ENCODE measurements at regions not wholly inside any gene's neighbourhood (a gene's known extent, or its start where the extent isn't known, plus 50 kb on each side); places are given as distances from the start of the nearest gene placed in this dataset.

GRCh38 chr9:109923806-109924205 lies 143.8 kb downstream of the PALM2AKAP2 start:
- Histone ChIP-seq H3K9me3 (ENCODE audit: insufficient read depth, low read length, severe bottlenecking) (no peaks in the 10 kb centered on the region), H3K4me3 (ENCODE audit: low read depth in 1 of 2, low read length in 2 of 2) (no peak overlapping the region), H3K9ac (ENCODE audit: low read depth, low read length) (no peak overlapping the region), H2AFZ (ENCODE audit: low read depth, low read length) (no peak overlapping the region), H3K27ac (ENCODE audit: low read length) (no peak overlapping the region), H4K20me1 (ENCODE audit: insufficient read depth, low read length) (no peaks in the 10 kb centered on the region), H3K79me2 (ENCODE audit: insufficient read depth, low read length) (no peaks in the 10 kb centered on the region), H3K4me2 (ENCODE audit: insufficient read depth, low read length) (no peak overlapping the region), H3K27me3 (ENCODE audit: insufficient read depth, low read length, poor library complexity) (no peaks in the 10 kb centered on the region), H3K4me1 (ENCODE audit: insufficient read depth, low read length) (peaks cover 3% of the 10 kb centered on the region; the same call in 1 of the 2 replicates), H3K36me3 (ENCODE audit: insufficient read depth, low read length) (no peaks in the 10 kb centered on the region)
- no peak for TF ChIP-seq EZH2 (IDR thresholded peaks at IDR 0.05; ENCODE audit: borderline replicate concordance, low read depth, low read length, severe bottlenecking)
- no peak for TF ChIP-seq CTCF (IDR thresholded peaks at IDR 0.05; ENCODE audit: borderline replicate concordance, extremely low read depth, low read length, poor library complexity, severe bottlenecking)
- DNase-seq: no peak
- ATAC-seq (ENCODE audit: insufficient read depth, low read depth): no peak

GRCh38 chr9:109925799-109926198 lies 145.8 kb downstream of the PALM2AKAP2 start:
- Histone ChIP-seq H3K79me2 (ENCODE audit: insufficient read depth, low read length) (no peaks in the 10 kb centered on the region), H3K27ac (ENCODE audit: low read length) (no peak overlapping the region), H3K4me2 (ENCODE audit: insufficient read depth, low read length) (no peak overlapping the region), H3K9me3 (ENCODE audit: insufficient read depth, low read length, severe bottlenecking) (no peaks in the 10 kb centered on the region), H4K20me1 (ENCODE audit: insufficient read depth, low read length) (no peaks in the 10 kb centered on the region), H3K4me3 (ENCODE audit: low read depth in 1 of 2, low read length in 2 of 2) (no peak overlapping the region), H3K36me3 (ENCODE audit: insufficient read depth, low read length) (no peaks in the 10 kb centered on the region), H3K27me3 (ENCODE audit: insufficient read depth, low read length, poor library complexity) (no peaks in the 10 kb centered on the region), H3K9ac (ENCODE audit: low read depth, low read length) (no peak overlapping the region), H3K4me1 (ENCODE audit: insufficient read depth, low read length) (no peaks in the 10 kb centered on the region), H2AFZ (ENCODE audit: low read depth, low read length) (no peak overlapping the region)
- ATAC-seq (ENCODE audit: insufficient read depth, low read depth) (no peak), DNase-seq (no peak)
- TF ChIP-seq EZH2 (IDR thresholded peaks at IDR 0.05; ENCODE audit: borderline replicate concordance, low read depth, low read length, severe bottlenecking) (no peak), CTCF (IDR thresholded peaks at IDR 0.05; ENCODE audit: borderline replicate concordance, extremely low read depth, low read length, poor library complexity, severe bottlenecking) (no peak)

- Histone ChIP-seq H3K4me3 (ENCODE audit: low read depth in 1 of 2, low read length in 2 of 2) (no peak overlapping the region), H3K79me2 (ENCODE audit: insufficient read depth, low read length) (no peaks in the 10 kb centered on the region), H3K9ac (ENCODE audit: low read depth, low read length) (no peak overlapping the region), H4K20me1 (ENCODE audit: insufficient read depth, low read length) (no peaks in the 10 kb centered on the region), H3K4me1 (ENCODE audit: insufficient read depth, low read length) (no peaks in the 10 kb centered on the region), H3K27ac (ENCODE audit: low read length) (no peak overlapping the region), H3K9me3 (ENCODE audit: insufficient read depth, low read length, severe bottlenecking) (no peaks in the 10 kb centered on the region), H2AFZ (ENCODE audit: low read depth, low read length) (no peak overlapping the region), H3K4me2 (ENCODE audit: insufficient read depth, low read length) (no peak overlapping the region), H3K36me3 (ENCODE audit: insufficient read depth, low read length) (no peaks in the 10 kb centered on the region), H3K27me3 (ENCODE audit: insufficient read depth, low read length, poor library complexity) (no peaks in the 10 kb centered on the region)
- DNase-seq (no peak), ATAC-seq (ENCODE audit: insufficient read depth, low read depth) (no peak)
- TF ChIP-seq EZH2 (IDR thresholded peaks at IDR 0.05; ENCODE audit: borderline replicate concordance, low read depth, low read length, severe bottlenecking): no peak
Measured at GRCh38 chr9:109926421-109926869, 146.4 kb downstream of the PALM2AKAP2 start.

- Histone ChIP-seq H3K27ac (ENCODE audit: low read length) (no peak overlapping the region), H3K4me2 (ENCODE audit: insufficient read depth, low read length) (no peak overlapping the region), H3K36me3 (ENCODE audit: insufficient read depth, low read length) (no peaks in the 10 kb centered on the region), H2AFZ (ENCODE audit: low read depth, low read length) (no peak overlapping the region), H3K9me3 (ENCODE audit: insufficient read depth, low read length, severe bottlenecking) (no peaks in the 10 kb centered on the region), H4K20me1 (ENCODE audit: insufficient read depth, low read length) (no peaks in the 10 kb centered on the region), H3K4me1 (ENCODE audit: insufficient read depth, low read length) (peaks cover 6% of the 10 kb centered on the region; the same call in 1 of the 2 replicates), H3K4me3 (ENCODE audit: low read depth in 1 of 2, low read length in 2 of 2) (no peak overlapping the region), H3K9ac (ENCODE audit: low read depth, low read length) (no peak overlapping the region), H3K27me3 (ENCODE audit: insufficient read depth, low read length, poor library complexity) (no peaks in the 10 kb centered on the region), H3K79me2 (ENCODE audit: insufficient read depth, low read length) (no peaks in the 10 kb centered on the region)
- ATAC-seq (ENCODE audit: insufficient read depth, low read depth) (no peak), DNase-seq (no peak)
- TF ChIP-seq EZH2 (IDR thresholded peaks at IDR 0.05; ENCODE audit: borderline replicate concordance, low read depth, low read length, severe bottlenecking): no peak
- TF ChIP-seq CTCF (IDR thresholded peaks at IDR 0.05; ENCODE audit: borderline replicate concordance, extremely low read depth, low read length, poor library complexity, severe bottlenecking): no peak
Measured at GRCh38 chr9:109931623-109932022, 151.6 kb downstream of the PALM2AKAP2 start.

Data from DND-41 (cell line).